Stimulated activated naive B cell treated with anti-CD40 and anti-IgM and Interleukin-4, amounts not matched to agents 10 μg/mL and 1 μg/mL and 100 μg/mL, for 72 hours (primary cell): ENCODE measurements at regions not wholly inside any gene's neighbourhood (a gene's known extent, or its start where the extent isn't known, plus 50 kb on each side); places are given as distances from the start of the nearest gene placed in this dataset.

ENCODE experiments used
- ATAC-seq, 2 donors: fragments of 150-1000 bp; cut with Tn5 transposase; replicated peaks; 2 replicates each; pipeline ENCODE4 v1.10.0; 2021; ENCODE audit warnings: moderate library complexity in 1 of 2
- DNase-seq: peaks from one replicate; pipeline ENCODE4 v3.0.0; 2021
- H3K27ac Mint-ChIP-seq: one replicate; pipeline ENCODE4 v1.8.0; 2022; ENCODE audit warnings: mild to moderate bottlenecking, mixed read lengths
- H3K27me3 Mint-ChIP-seq, 2 donors: one replicate each; pipeline ENCODE4 v1.8.0; 2022; ENCODE audit warnings: mixed read lengths in 2 of 2
- H3K36me3 Mint-ChIP-seq, 2 donors: one replicate each; pipeline ENCODE4 v1.8.0; 2022; ENCODE audit warnings: mixed read lengths in 2 of 2, mild to moderate bottlenecking in 1 of 2
- H3K4me1 Mint-ChIP-seq, 2 donors: one replicate each; pipeline ENCODE4 v1.8.0; 2022; ENCODE audit warnings: mixed read lengths in 2 of 2, mild to moderate bottlenecking in 1 of 2
- H3K4me3 Mint-ChIP-seq, 2 donors: one replicate each; pipeline ENCODE4 v1.8.0; 2022; ENCODE audit warnings: mild to moderate bottlenecking in 2 of 2, mixed read lengths in 2 of 2, moderate library complexity in 1 of 2
- H3K9me3 Mint-ChIP-seq, 2 donors: one replicate each; pipeline ENCODE4 v1.8.0; 2022; ENCODE audit warnings: mixed read lengths in 2 of 2, mild to moderate bottlenecking in 1 of 2

GRCh38 chr10:130647341-130647740 is 511.1 kb downstream of the GLRX3 start:
- no peak for ATAC-seq
- Mint-ChIP-seq H3K27ac (no peak overlapping the region), H3K27me3 (no peaks in the 10 kb centered on the region), H3K4me3 (no peak overlapping the region), H3K4me1 (no peaks in the 10 kb centered on the region), H3K9me3 (peaks cover 5 to 10% of the 10 kb centered on the region in 2 donors), H3K36me3 (no peaks in the 10 kb centered on the region)
- DNase-seq: no peak

DNA sequence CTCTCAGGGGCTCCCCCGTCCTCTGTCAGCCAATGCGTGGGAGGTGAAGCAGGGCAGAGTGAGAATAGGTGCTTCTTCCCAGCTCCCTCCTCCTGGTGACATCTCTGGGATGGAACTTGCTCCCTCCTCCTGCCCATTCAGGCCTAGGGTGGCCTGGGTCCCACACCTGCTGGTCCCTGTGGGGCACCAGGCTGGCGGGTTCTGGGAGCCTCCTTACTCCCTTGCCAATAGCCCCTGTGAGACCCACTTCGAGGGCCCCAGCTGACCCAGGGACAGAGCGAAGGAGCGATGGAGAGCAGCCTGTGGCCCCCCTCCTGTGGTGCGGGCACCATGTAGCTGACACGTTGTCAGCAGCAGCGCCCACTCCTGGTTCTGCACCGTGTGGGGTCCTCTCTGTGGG is 512.6 kb downstream of the GLRX3 start:
- no peak for ATAC-seq
- H3K27ac Mint-ChIP-seq: no peak overlapping the region
- no peaks in the 10 kb centered on the region for H3K4me1 Mint-ChIP-seq
- H3K9me3 Mint-ChIP-seq: peaks cover 5 to 10% of the 10 kb centered on the region in 2 donors
- no peak for DNase-seq
- H3K4me3 Mint-ChIP-seq: no peak overlapping the region
- H3K27me3 Mint-ChIP-seq: no peaks in the 10 kb centered on the region
- no peaks in the 10 kb centered on the region for H3K36me3 Mint-ChIP-seq

- Mint-ChIP-seq H3K36me3 (no peaks in the 10 kb centered on the region), H3K9me3 (peaks cover 5% of the 10 kb centered on the region in 2 donors), H3K27ac (no peak overlapping the region), H3K27me3 (no peaks in the 10 kb centered on the region), H3K4me1 (no peaks in the 10 kb centered on the region), H3K4me3 (no peak overlapping the region)
- ATAC-seq (no peak), DNase-seq (no peak)
Observed at GRCh38 chr10:130652544-130652943, 516.4 kb downstream of the GLRX3 start.

- Mint-ChIP-seq H3K9me3 (peaks cover 3 to 4% of the 10 kb centered on the region in 2 donors), H3K4me1 (no peaks in the 10 kb centered on the region), H3K27ac (no peak overlapping the region), H3K4me3 (no peak overlapping the region), H3K27me3 (no peaks in the 10 kb centered on the region), H3K36me3 (no peaks in the 10 kb centered on the region)
- ATAC-seq (no peak), DNase-seq (no peak)
Observed at GRCh38 chr10:130652964-130653578, 516.9 kb downstream of the GLRX3 start.

- no peaks in the 10 kb centered on the region for H3K27me3 Mint-ChIP-seq
- no peak for DNase-seq
- H3K9me3 Mint-ChIP-seq: no peaks in the 10 kb centered on the region
- H3K27ac Mint-ChIP-seq: no peak overlapping the region
- no peak for ATAC-seq
- H3K4me1 Mint-ChIP-seq: no peaks in the 10 kb centered on the region
- H3K36me3 Mint-ChIP-seq: no peaks in the 10 kb centered on the region
- no peak overlapping the region for H3K4me3 Mint-ChIP-seq
Observed at GRCh38 chr10:130654726-130655125, 518.5 kb downstream of the GLRX3 start.

GRCh38 chr10:130655313-130656186 is 519.4 kb downstream of the GLRX3 start:
- Mint-ChIP-seq H3K9me3 (no peaks in the 10 kb centered on the region), H3K4me1 (no peaks in the 10 kb centered on the region), H3K27ac (no peak overlapping the region), H3K27me3 (no peaks in the 10 kb centered on the region), H3K4me3 (no peak overlapping the region), H3K36me3 (no peaks in the 10 kb centered on the region)
- ATAC-seq (no peak), DNase-seq (no peak)

- H3K4me3 Mint-ChIP-seq: no peak overlapping the region
- H3K27me3 Mint-ChIP-seq: no peaks in the 10 kb centered on the region
- H3K9me3 Mint-ChIP-seq: no peaks in the 10 kb centered on the region
- ATAC-seq (no peak), DNase-seq (no peak)
- no peaks in the 10 kb centered on the region for H3K4me1 Mint-ChIP-seq
- H3K36me3 Mint-ChIP-seq: no peaks in the 10 kb centered on the region
- H3K27ac Mint-ChIP-seq: no peak overlapping the region
Observed at GRCh38 chr10:130656187-130656575, 520.0 kb downstream of the GLRX3 start.

DNA sequence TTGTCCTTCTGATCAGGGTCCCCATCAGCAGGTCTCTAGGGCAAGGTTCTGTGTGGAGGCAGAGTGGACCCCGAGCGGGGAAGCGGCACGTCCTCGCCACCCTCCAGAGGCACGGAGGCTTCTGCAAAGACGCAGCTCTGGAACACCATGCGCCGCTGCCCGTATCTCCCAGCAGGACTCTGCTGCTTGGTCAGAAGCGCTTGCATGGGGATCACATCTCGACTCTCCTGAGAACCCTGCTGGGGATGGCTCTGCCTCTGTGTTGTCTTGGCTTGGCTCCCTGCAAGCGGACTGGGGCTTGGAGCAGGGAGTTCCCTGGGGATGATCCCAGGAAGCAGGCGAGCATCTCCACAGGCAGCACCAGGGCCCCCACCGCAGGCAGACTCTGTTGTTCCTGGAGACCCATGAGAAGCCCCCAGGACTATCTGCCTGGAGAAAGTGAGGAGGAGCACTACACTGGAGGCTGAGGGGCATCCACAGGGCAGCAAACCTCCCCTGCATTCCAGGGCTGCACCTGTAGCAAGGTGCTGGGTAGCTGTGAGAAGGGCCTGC is 520.5 kb downstream of the GLRX3 start:
- DNase-seq: no peak
- H3K27ac Mint-ChIP-seq: no peak overlapping the region
- no peaks in the 10 kb centered on the region for H3K27me3 Mint-ChIP-seq
- no peaks in the 10 kb centered on the region for H3K9me3 Mint-ChIP-seq
- no peaks in the 10 kb centered on the region for H3K4me1 Mint-ChIP-seq
- H3K36me3 Mint-ChIP-seq: no peaks in the 10 kb centered on the region
- no peak overlapping the region for H3K4me3 Mint-ChIP-seq
- ATAC-seq: no peak

GRCh38 chr10:130658687-130659290 is 522.6 kb downstream of the GLRX3 start:
- Mint-ChIP-seq H3K4me3 (no peak overlapping the region), H3K36me3 (no peaks in the 10 kb centered on the region), H3K9me3 (no peaks in the 10 kb centered on the region), H3K4me1 (no peaks in the 10 kb centered on the region), H3K27ac (no peak overlapping the region), H3K27me3 (no peaks in the 10 kb centered on the region)
- ATAC-seq (no peak), DNase-seq (no peak)

- Mint-ChIP-seq H3K4me1 (no peaks in the 10 kb centered on the region), H3K4me3 (no peak overlapping the region), H3K36me3 (no peaks in the 10 kb centered on the region)
Observed at GRCh38 chr10:130659528-130659927, 523.3 kb downstream of the GLRX3 start.

GRCh38 chr10:130660266-130660665 is 524.1 kb downstream of the GLRX3 start:
- H3K4me1 Mint-ChIP-seq: no peaks in the 10 kb centered on the region
- H3K36me3 Mint-ChIP-seq: no peaks in the 10 kb centered on the region
- no peak overlapping the region for H3K4me3 Mint-ChIP-seq
- no peaks in the 10 kb centered on the region for H3K9me3 Mint-ChIP-seq
- H3K27me3 Mint-ChIP-seq: no peaks in the 10 kb centered on the region
- DNase-seq (no peak), ATAC-seq (no peak)
- H3K27ac Mint-ChIP-seq: no peak overlapping the region

More at GRCh38 chr10:130659528-130659927, 523.3 kb downstream of the GLRX3 start:
- H3K27me3 Mint-ChIP-seq: no peaks in the 10 kb centered on the region
- no peak overlapping the region for H3K27ac Mint-ChIP-seq
- DNase-seq (no peak), ATAC-seq (no peak)
- H3K9me3 Mint-ChIP-seq: no peaks in the 10 kb centered on the region

DNA sequence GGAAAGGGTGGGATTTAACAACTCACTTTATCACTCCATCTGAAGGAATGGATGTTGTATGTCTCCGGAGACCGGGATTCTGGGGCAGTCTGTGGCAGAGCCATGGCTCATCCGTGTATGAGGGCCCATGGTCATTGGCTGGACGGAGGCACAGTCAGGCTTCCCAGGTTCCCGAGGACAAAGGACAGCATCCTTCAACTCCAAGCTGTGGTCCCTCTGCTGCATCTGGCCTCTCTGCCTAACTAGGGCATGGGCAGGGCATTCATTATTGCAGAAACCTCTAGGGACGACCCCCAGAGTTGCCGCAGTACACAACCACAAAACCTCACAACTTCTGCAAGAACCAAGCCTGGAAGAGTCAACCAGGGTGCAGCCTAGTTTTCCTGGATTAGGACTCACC is 525.2 kb downstream of the GLRX3 start:
- no peaks in the 10 kb centered on the region for H3K36me3 Mint-ChIP-seq
- DNase-seq (no peak), ATAC-seq (no peak)
- H3K4me1 Mint-ChIP-seq: no peaks in the 10 kb centered on the region
- H3K27me3 Mint-ChIP-seq: no peaks in the 10 kb centered on the region
- no peaks in the 10 kb centered on the region for H3K9me3 Mint-ChIP-seq
- no peak overlapping the region for H3K4me3 Mint-ChIP-seq
- no peak overlapping the region for H3K27ac Mint-ChIP-seq

- Mint-ChIP-seq H3K9me3 (peaks cover 0 to 1% of the 10 kb centered on the region in 2 donors), H3K27me3 (no peaks in the 10 kb centered on the region), H3K27ac (no peak overlapping the region), H3K36me3 (no peaks in the 10 kb centered on the region), H3K4me1 (no peaks in the 10 kb centered on the region), H3K4me3 (no peak overlapping the region)
- DNase-seq (no peak), ATAC-seq (no peak)
Observed at GRCh38 chr10:130662775-130663174, 526.6 kb downstream of the GLRX3 start.

- Mint-ChIP-seq H3K4me1 (no peaks in the 10 kb centered on the region), H3K9me3 (peaks cover 0 to 4% of the 10 kb centered on the region in 2 donors), H3K27ac (no peak overlapping the region), H3K36me3 (no peaks in the 10 kb centered on the region), H3K4me3 (no peak overlapping the region), H3K27me3 (no peaks in the 10 kb centered on the region)
- DNase-seq: no peak
- no peak for ATAC-seq
Observed at GRCh38 chr10:130664526-130664925, 528.3 kb downstream of the GLRX3 start.

GRCh38 chr10:130666215-130666614 is 530.0 kb downstream of the GLRX3 start:
- peaks cover 3 to 11% of the 10 kb centered on the region in 2 donors for H3K9me3 Mint-ChIP-seq
- DNase-seq (no peak), ATAC-seq (no peak)
- no peaks in the 10 kb centered on the region for H3K36me3 Mint-ChIP-seq
- no peaks in the 10 kb centered on the region for H3K27me3 Mint-ChIP-seq
- no peak overlapping the region for H3K4me3 Mint-ChIP-seq
- no peak overlapping the region for H3K27ac Mint-ChIP-seq
- no peaks in the 10 kb centered on the region for H3K4me1 Mint-ChIP-seq
